WERI-Rb-1 (cell line): ENCODE measurements at regions not wholly inside any gene's neighbourhood (a gene's known extent, or its start where the extent isn't known, plus 50 kb on each side); places are given as distances from the start of the nearest gene placed in this dataset.

Source experiments
- DNase-seq: peaks from one replicate; pipeline ENCODE4 v3.0.0-alpha.2; 2020
- H3K27ac ChIP-seq: fragments of 250-450 bp; sonication (Bioruptor Pico); 2 replicates; pipeline ENCODE4 v1.5.1; 2020; ENCODE audit warnings: mild to moderate bottlenecking, moderate library complexity
- H3K27me3 ChIP-seq: fragments of 250-450 bp; sonication (Bioruptor Pico); 2 replicates; pipeline ENCODE4 v1.5.1; 2021; ENCODE audit warnings: mild to moderate bottlenecking, low read depth, moderate library complexity; ENCODE audit not compliant: insufficient read depth, severe bottlenecking
- H3K36me3 ChIP-seq: fragments of 250-450 bp; sonication (Bioruptor Pico); 2 replicates; pipeline ENCODE4 v1.5.1; 2020; ENCODE audit warnings: mild to moderate bottlenecking, moderate library complexity
- H3K4me3 ChIP-seq: 2 replicates; pipeline ENCODE4 v1.5.1; 2011; ENCODE audit warnings: low read depth, mild to moderate bottlenecking, control low read depth, low read length
- H3K9me3 ChIP-seq: fragments of 250-450 bp; sonication (Bioruptor Pico); 2 replicates; pipeline ENCODE4 v1.5.1; 2021; ENCODE audit warnings: mild to moderate bottlenecking, moderate library complexity; ENCODE audit not compliant: severe bottlenecking
- CTCF ChIP-seq: IDR thresholded peaks from 2 replicates; pipeline ENCODE4 v1.5.1; 2011; ENCODE audit warnings: low read depth, mild to moderate bottlenecking, control low read depth, inconsistent platforms, low read length

DNA sequence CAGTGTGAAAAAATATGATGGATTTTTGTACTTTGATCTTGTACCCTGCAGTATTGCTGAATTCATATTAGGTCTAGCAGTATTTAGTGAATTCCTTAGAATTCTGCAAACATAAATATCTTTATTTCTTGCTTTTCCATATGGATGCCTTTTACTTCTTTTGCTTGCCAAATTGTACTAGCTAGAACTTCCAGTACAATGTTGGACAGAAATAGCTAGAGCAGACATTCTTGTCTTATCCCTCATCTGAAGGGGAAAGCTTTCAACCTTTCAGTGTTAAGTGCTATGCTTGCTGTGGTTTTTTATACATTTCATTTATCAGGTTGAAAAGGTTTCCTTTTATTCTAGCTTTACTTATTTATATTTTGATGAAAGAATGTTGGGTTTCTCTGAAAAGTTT is 1321.9 kb upstream of the CHAC2 start:
- H3K27me3 ChIP-seq: no peaks in the 10 kb centered on the region
- no peak for DNase-seq
- no peak overlapping the region for H3K4me3 ChIP-seq
- H3K36me3 ChIP-seq: no peaks in the 10 kb centered on the region
- H3K9me3 ChIP-seq: no peaks in the 10 kb centered on the region
- H3K27ac ChIP-seq: no peak overlapping the region
- TF ChIP-seq CTCF: no peak

DNA sequence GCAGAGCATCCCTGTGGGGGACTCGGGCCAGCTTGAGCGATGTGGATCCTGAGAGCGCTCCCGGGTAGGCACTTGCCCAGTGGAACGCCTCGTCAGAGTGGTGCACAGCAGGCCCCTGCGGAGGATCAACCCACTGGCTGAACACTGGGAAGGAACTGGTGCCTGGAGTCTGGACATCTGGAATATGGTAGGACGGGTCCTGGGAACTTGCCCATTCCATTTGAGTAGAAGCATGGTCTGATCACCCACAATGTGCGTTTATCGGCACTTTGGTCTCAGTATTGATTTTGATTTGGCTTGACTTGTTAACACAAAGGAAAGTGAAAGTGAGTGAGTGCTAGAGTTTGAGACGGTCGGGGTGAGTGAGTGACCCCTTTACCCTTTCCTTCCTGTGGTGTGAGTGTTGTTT is 1336.2 kb upstream of the CHAC2 start:
- no peak for DNase-seq
- no peaks in the 10 kb centered on the region for H3K36me3 ChIP-seq
- no peak overlapping the region for H3K4me3 ChIP-seq
- no peak overlapping the region for H3K27ac ChIP-seq
- no peak for TF ChIP-seq CTCF
- no peaks in the 10 kb centered on the region for H3K27me3 ChIP-seq
- H3K9me3 ChIP-seq: no peaks in the 10 kb centered on the region

- no peaks in the 10 kb centered on the region for H3K36me3 ChIP-seq
- no peaks in the 10 kb centered on the region for H3K9me3 ChIP-seq
- no peak overlapping the region for H3K4me3 ChIP-seq
- H3K27ac ChIP-seq: no peak overlapping the region
- TF ChIP-seq CTCF: no peak
- no peak for DNase-seq
- no peaks in the 10 kb centered on the region for H3K27me3 ChIP-seq
Measured at GRCh38 chr2:52429740-52430139, 1337.9 kb upstream of the CHAC2 start.

GRCh38 chr2:52429171-52429570 is 1338.4 kb upstream of the CHAC2 start:
- Histone ChIP-seq H3K36me3 (no peaks in the 10 kb centered on the region), H3K4me3 (no peak overlapping the region), H3K27ac (no peak overlapping the region), H3K27me3 (no peaks in the 10 kb centered on the region), H3K9me3 (no peaks in the 10 kb centered on the region)
- no peak for DNase-seq
- no peak for TF ChIP-seq CTCF

DNA sequence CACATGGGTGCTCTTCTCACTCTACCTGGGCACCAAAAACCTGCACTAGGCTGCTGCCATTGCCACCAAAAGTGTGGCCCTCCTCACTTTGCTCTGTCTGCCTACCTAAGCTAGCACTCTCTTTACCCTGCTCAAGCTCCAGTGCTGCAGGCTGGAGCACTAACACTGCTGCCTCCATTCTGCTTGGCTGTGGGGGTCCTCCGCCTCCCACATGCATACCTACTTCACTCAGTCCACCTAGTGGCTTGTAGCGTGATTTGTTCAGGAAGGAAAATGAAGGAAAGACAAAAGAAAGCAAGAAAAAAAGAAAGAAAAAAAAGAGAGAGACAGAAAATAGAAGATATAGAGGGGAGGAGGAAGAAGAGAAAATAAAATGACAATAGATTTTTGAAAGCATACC is 1339.4 kb upstream of the CHAC2 start:
- Histone ChIP-seq H3K27ac (no peak overlapping the region), H3K4me3 (no peak overlapping the region), H3K27me3 (no peaks in the 10 kb centered on the region), H3K9me3 (no peaks in the 10 kb centered on the region), H3K36me3 (no peaks in the 10 kb centered on the region)
- no peak for DNase-seq
- TF ChIP-seq CTCF: no peak

DNA sequence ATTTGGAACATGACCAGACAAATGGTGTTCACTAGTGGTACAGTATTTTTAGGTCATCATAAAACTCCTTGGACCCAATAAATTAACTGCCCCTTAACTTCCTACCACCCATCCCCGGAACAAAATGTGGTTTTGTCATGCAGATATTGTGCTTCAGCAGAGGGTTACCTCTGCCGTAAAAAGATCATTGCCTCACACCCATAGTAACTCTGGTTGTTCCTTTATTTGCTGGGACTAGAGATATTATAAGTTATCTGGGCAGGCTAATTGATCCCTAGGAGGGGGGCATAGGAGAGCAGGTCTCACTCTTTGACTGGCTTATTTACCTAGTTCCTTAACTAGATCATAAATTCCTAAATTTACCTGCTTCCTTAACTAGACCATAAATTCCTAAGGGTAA is 1343.9 kb upstream of the CHAC2 start:
- Histone ChIP-seq H3K4me3 (no peak overlapping the region), H3K36me3 (no peaks in the 10 kb centered on the region), H3K27ac (no peak overlapping the region), H3K27me3 (no peaks in the 10 kb centered on the region), H3K9me3 (peaks cover 2% of the 10 kb centered on the region)
- no peak for TF ChIP-seq CTCF
- no peak for DNase-seq
